DND-41 (cell line): ENCODE measurements at regions not wholly inside any gene's neighbourhood (a gene's known extent, or its start where the extent isn't known, plus 50 kb on each side); places are given as distances from the start of the nearest gene placed in this dataset.
"Not testable (repeated sequence)": the region's sequence is repeated elsewhere in the genome, so short reads cannot be mapped to it uniquely, and the experiment has no call there.

Experiments
- ATAC-seq: fragments of 200-7000 bp; cut with Tn5 transposase; 3 replicates; pipeline ENCODE4 v1.9.1; 2021; ENCODE audit warnings: low read depth; ENCODE audit not compliant: insufficient read depth
- DNase-seq: peaks from one replicate; pipeline ENCODE4 v3.0.0-alpha.2; 2020
- H2AFZ ChIP-seq: 2 replicates; pipeline ENCODE4 v1.6.0; 2012; ENCODE audit warnings: low read depth, low read length
- H3K27ac ChIP-seq: 2 replicates; pipeline ENCODE4 v1.5.1; 2012; ENCODE audit warnings: low read length, inconsistent platforms
- H3K27me3 ChIP-seq: fragments of 200-600 bp; sonication (generic); 2 replicates; pipeline ENCODE4 v1.6.0; 2012; ENCODE audit warnings: low read length, mild to moderate bottlenecking, inconsistent platforms; ENCODE audit not compliant: insufficient read depth, poor library complexity
- H3K36me3 ChIP-seq: 2 replicates; pipeline ENCODE4 v1.5.1; 2012; ENCODE audit warnings: low read length, inconsistent platforms; ENCODE audit not compliant: insufficient read depth
- H3K4me1 ChIP-seq: 2 replicates; pipeline ENCODE4 v1.5.1; 2012; ENCODE audit warnings: mild to moderate bottlenecking, low read length; ENCODE audit not compliant: insufficient read depth
- H3K4me2 ChIP-seq: 2 replicates; pipeline ENCODE4 v1.6.0; 2012; ENCODE audit warnings: mild to moderate bottlenecking, moderate library complexity, low read length, inconsistent platforms; ENCODE audit not compliant: insufficient read depth
- H3K4me3 ChIP-seq, 2 experiments: fragments of 200-600 bp in 1 of 2; shearing (Covaris generic) in 1 of 2; 2 replicates each; pipeline ENCODE4 v1.5.1; 2012 to 2016; ENCODE audit warnings: inconsistent platforms in 2 of 2, low read length in 2 of 2, mild to moderate bottlenecking in 2 of 2, low read depth in 1 of 2, moderate library complexity in 1 of 2
- H3K79me2 ChIP-seq: 2 replicates; pipeline ENCODE4 v1.6.0; 2012; ENCODE audit warnings: low read length, inconsistent platforms; ENCODE audit not compliant: insufficient read depth
- H3K9ac ChIP-seq: 2 replicates; pipeline ENCODE4 v1.6.0; 2012; ENCODE audit warnings: low read depth, mild to moderate bottlenecking, inconsistent platforms, low read length, moderate library complexity
- H3K9me3 ChIP-seq: 2 replicates; pipeline ENCODE4 v1.5.1; 2012; ENCODE audit warnings: low read length, moderate library complexity, mild to moderate bottlenecking, inconsistent platforms; ENCODE audit not compliant: insufficient read depth, severe bottlenecking
- H4K20me1 ChIP-seq: 2 replicates; pipeline ENCODE4 v1.6.0; 2012; ENCODE audit warnings: low read length; ENCODE audit not compliant: insufficient read depth
- CTCF ChIP-seq: IDR thresholded peaks from 2 replicates; pipeline ENCODE4 v1.5.1; 2012; ENCODE audit warnings: borderline replicate concordance, low read length, moderate library complexity, mild to moderate bottlenecking; ENCODE audit not compliant: poor library complexity, severe bottlenecking; ENCODE audit errors: extremely low read depth
- EZH2 ChIP-seq: IDR thresholded peaks from 3 replicates; pipeline ENCODE4 v1.6.1; 2012; ENCODE audit warnings: borderline replicate concordance, low read depth, mild to moderate bottlenecking, moderate library complexity, low read length, inconsistent platforms; ENCODE audit not compliant: severe bottlenecking

GRCh38 chr1:147348592-147348991 is 106.1 kb downstream of the CHD1L start:
- H3K27me3 ChIP-seq, ATAC-seq, DNase-seq: not testable (repeated sequence)

GRCh38 chr1:147349533-147349932 is 107.0 kb downstream of the CHD1L start:
- H3K36me3 ChIP-seq: no peaks in the 10 kb centered on the region
- no peaks in the 10 kb centered on the region for H3K9me3 ChIP-seq
- H3K4me1 ChIP-seq: no peaks in the 10 kb centered on the region
- TF ChIP-seq CTCF (no peak), EZH2 (no peak)
- no peak overlapping the region for H2AFZ ChIP-seq
- no peak for ATAC-seq
- no peak overlapping the region for H3K4me2 ChIP-seq
- H3K79me2 ChIP-seq: no peaks in the 10 kb centered on the region
- H4K20me1 ChIP-seq: no peaks in the 10 kb centered on the region
- no peak overlapping the region for H3K27ac ChIP-seq
- H3K9ac ChIP-seq: no peak overlapping the region
- no peak overlapping the region for H3K4me3 ChIP-seq
- H3K27me3 ChIP-seq: no peaks in the 10 kb centered on the region
- no peak for DNase-seq

More at GRCh38 chr1:147348592-147348991, 106.1 kb downstream of the CHD1L start:
- H3K4me2 ChIP-seq, H3K4me3 ChIP-seq, H3K9me3 ChIP-seq, H3K4me1 ChIP-seq, H2AFZ ChIP-seq, H3K79me2 ChIP-seq, H3K9ac ChIP-seq, H4K20me1 ChIP-seq, H3K36me3 ChIP-seq, H3K27ac ChIP-seq: not testable (repeated sequence)

DNA sequence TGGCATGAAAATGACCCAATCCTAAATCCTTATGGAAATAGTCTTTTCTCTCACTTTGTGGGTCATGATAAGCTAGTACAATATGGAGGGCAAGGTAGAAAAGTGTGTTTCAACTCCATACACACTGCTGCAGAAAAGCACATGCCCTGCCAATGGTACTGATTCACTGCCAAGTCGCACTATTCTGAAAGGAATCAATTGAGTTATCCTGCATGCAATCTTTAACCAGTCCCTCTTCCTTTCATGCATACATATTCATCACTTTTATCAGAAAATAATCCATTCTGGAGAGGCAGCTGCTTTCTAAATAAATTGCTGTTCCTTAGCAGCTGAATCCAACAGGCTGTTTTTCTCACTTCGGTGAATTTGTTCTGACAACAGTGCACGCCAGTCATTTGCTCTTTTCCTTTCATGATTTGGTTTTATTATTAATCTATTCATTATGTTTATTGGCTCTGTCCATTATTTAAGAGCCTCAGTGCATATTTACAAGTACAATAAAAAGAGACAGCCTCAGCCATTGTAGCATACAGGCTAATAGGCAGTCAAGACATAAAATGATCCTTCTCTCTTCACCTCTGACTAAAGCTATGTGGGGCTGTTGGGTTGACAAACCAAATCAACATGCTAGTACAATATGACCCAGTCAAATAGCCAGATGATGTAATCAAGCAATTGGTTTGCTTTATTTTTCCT is 108.8 kb downstream of the CHD1L start:
- ATAC-seq: no peak
- TF ChIP-seq EZH2 (no peak), CTCF (no peak)
- Histone ChIP-seq H3K9me3 (no peaks in the 10 kb centered on the region), H4K20me1 (no peaks in the 10 kb centered on the region), H3K4me1 (no peaks in the 10 kb centered on the region), H3K4me3 (no peak overlapping the region), H3K9ac (no peak overlapping the region), H2AFZ (no peak overlapping the region), H3K79me2 (no peaks in the 10 kb centered on the region), H3K36me3 (no peaks in the 10 kb centered on the region), H3K27me3 (peaks cover 1% of the 10 kb centered on the region), H3K4me2 (no peak overlapping the region), H3K27ac (no peak overlapping the region)
- no peak for DNase-seq

GRCh38 chr1:147377263-147378246 is 135.1 kb downstream of the CHD1L start:
- no peak overlapping the region for H3K4me3 ChIP-seq
- TF ChIP-seq EZH2 (no peak), CTCF (no peak)

More at GRCh38 chr1:147377263-147378246, 135.1 kb downstream of the CHD1L start:
- H3K79me2 ChIP-seq: no peaks in the 10 kb centered on the region
- H3K4me1 ChIP-seq: no peaks in the 10 kb centered on the region
- H3K36me3 ChIP-seq: no peaks in the 10 kb centered on the region
- no peaks in the 10 kb centered on the region for H4K20me1 ChIP-seq
- no peaks in the 10 kb centered on the region for H3K27me3 ChIP-seq
- H3K4me2 ChIP-seq: no peak overlapping the region
- ATAC-seq (no peak), DNase-seq (no peak)
- H3K27ac ChIP-seq: no peak overlapping the region
- H2AFZ ChIP-seq: no peak overlapping the region
- no peak overlapping the region for H3K9ac ChIP-seq
- no peaks in the 10 kb centered on the region for H3K9me3 ChIP-seq
